T-helper 2 cell treated with Interferon-gamma antibody and Interleukin-4, amounts not matched to agents 5 μg/mL and 100 μg/mL, for 36 hours (primary cell): ENCODE measurements at regions not wholly inside any gene's neighbourhood (a gene's known extent, or its start where the extent isn't known, plus 50 kb on each side); places are given as distances from the start of the nearest gene placed in this dataset.

ENCODE experiments used
- DNase-seq: peaks from one replicate; pipeline ENCODE4 v3.0.0; 2021; ENCODE audit warnings: low spot score
- H3K27ac Mint-ChIP-seq: one replicate; pipeline ENCODE4 v1.8.0; 2021; ENCODE audit warnings: mild to moderate bottlenecking, mixed read lengths
- H3K27me3 Mint-ChIP-seq: one replicate; pipeline ENCODE4 v1.8.0; 2021; ENCODE audit warnings: low read depth, mixed read lengths
- H3K36me3 Mint-ChIP-seq: one replicate; pipeline ENCODE4 v1.8.0; 2021; ENCODE audit warnings: low read depth, mixed read lengths
- H3K4me1 Mint-ChIP-seq: one replicate; pipeline ENCODE4 v1.8.0; 2021; ENCODE audit warnings: low read depth, mixed read lengths
- H3K4me3 Mint-ChIP-seq: one replicate; pipeline ENCODE4 v1.8.0; 2022; ENCODE audit warnings: mild to moderate bottlenecking, moderate library complexity, mixed read lengths
- H3K9me3 Mint-ChIP-seq: one replicate; pipeline ENCODE4 v1.8.0; 2021; ENCODE audit warnings: mixed read lengths

DNA sequence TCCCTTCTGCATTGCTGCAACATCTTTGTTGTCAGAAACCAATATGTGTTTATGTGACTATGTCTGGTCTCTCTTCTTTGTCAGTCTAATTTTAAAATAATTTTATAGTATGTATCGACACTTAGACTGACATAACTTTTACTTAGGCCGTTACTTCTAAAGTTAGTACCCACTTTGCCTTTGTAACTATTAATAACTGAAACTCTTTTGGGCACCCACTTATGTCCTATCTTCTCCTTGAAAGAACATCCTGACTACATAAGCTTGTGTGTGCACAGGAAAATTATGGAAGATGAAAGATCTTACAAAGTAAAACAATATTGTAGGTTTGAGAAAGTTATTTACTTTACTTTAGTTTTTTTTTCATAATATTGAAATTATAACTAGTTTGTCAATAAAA is 230.4 kb upstream of the CCDC179 start:
- no peak overlapping the region for H3K4me3 Mint-ChIP-seq
- no peaks in the 10 kb centered on the region for H3K9me3 Mint-ChIP-seq
- H3K27ac Mint-ChIP-seq: no peak overlapping the region
- no peak for DNase-seq
- no peaks in the 10 kb centered on the region for H3K4me1 Mint-ChIP-seq
- no peaks in the 10 kb centered on the region for H3K27me3 Mint-ChIP-seq
- H3K36me3 Mint-ChIP-seq: no peaks in the 10 kb centered on the region

DNA sequence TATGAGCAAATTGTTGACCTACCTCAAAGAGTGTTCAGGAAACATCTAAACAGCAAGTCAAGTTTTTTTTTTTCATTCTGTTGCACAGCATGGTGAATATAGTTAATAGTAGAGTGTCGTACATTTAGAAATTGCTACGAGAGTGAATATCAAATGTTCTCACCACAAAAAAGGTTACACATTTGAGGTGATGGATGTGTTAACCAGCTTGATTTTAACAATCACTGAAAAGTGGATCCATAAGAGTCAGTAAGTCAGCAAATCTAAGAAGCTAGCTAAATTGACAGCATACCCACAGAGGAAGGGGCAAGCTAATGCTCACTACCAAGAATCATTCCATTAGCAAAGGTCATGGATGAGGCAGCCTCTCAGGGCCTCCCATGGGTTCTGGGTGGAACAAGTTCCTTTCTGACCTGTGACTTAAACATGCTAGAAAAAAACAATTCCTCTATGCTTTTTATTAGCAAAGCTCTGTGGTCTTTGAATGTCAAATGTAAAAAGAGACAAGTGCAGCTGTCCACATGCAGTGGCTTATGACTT is 235.4 kb upstream of the CCDC179 start:
- H3K9me3 Mint-ChIP-seq: no peaks in the 10 kb centered on the region
- H3K4me1 Mint-ChIP-seq: no peaks in the 10 kb centered on the region
- H3K27ac Mint-ChIP-seq: no peak overlapping the region

DNA sequence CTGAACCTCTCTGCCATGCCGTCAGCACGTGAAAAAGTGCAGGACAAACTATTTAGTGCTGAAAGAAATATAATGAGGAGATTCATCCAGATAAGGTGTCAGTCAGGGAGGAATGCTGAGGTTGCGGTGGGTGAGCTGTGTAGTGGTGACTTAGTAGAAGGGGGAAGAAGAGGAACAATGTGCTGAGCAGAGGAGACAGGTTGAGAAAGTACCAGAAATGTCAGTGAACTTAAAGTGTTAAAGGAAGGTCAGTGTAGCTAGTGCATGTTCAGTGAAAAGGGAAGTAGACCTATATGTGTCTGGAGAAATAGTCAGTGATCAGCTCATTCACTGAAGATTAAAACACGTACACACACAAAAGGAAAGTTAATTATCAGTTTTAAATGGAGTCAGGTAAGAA is 237.6 kb upstream of the CCDC179 start:
- Mint-ChIP-seq H3K36me3 (no peaks in the 10 kb centered on the region), H3K4me1 (no peaks in the 10 kb centered on the region), H3K4me3 (no peak overlapping the region), H3K9me3 (no peaks in the 10 kb centered on the region), H3K27me3 (no peaks in the 10 kb centered on the region), H3K27ac (no peak overlapping the region)
- no peak for DNase-seq

More for the DNA sequence above, 235.4 kb upstream of the CCDC179 start:
- no peak for DNase-seq
- Mint-ChIP-seq H3K36me3 (no peaks in the 10 kb centered on the region), H3K4me3 (no peak overlapping the region), H3K27me3 (no peaks in the 10 kb centered on the region)

DNA sequence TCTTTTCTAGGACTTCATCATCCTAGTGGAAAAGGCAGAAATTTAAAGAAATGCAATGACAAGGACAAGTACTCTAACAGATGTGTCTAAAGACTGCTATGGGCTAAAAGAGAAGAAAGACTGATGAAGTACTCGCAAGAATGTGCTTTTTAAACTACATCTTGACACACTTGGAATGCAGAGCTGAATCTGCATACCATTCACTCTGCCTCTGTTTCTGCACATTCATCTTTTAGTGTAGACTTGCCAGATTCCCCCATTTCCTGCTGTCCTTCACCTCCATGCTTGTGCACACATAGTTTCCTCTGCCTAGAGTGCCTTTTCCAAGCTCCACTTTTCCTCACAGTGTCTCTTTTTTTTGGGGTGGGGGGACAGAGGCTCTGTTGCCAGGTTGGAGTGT is 239.0 kb upstream of the CCDC179 start:
- DNase-seq: no peak
- H3K27ac Mint-ChIP-seq: no peak overlapping the region
- H3K4me1 Mint-ChIP-seq: no peaks in the 10 kb centered on the region
- H3K36me3 Mint-ChIP-seq: no peaks in the 10 kb centered on the region
- H3K4me3 Mint-ChIP-seq: no peak overlapping the region
- H3K9me3 Mint-ChIP-seq: no peaks in the 10 kb centered on the region
- H3K27me3 Mint-ChIP-seq: no peaks in the 10 kb centered on the region

DNA sequence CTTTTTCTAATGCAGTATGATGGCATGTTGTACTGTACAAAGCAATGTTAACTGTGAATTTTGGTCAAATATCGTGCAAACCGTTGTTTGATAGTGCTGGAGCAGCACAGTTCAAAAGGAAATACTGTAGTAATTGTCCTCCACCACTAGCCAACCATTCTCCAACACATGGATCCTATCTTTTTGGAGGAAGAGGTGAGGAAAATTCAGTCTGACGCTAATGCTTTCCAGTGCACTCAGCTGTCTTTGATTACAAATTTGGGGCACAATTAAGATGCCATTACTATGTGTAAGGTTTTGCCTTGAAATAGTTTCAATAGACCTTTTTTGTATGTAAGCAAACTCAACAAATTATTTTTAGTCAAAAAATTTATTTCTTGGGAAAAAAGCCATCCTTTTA is 240.5 kb upstream of the CCDC179 start:
- no peak overlapping the region for H3K27ac Mint-ChIP-seq
- H3K36me3 Mint-ChIP-seq: no peaks in the 10 kb centered on the region
- no peak overlapping the region for H3K4me3 Mint-ChIP-seq
- H3K9me3 Mint-ChIP-seq: no peaks in the 10 kb centered on the region
- no peak for DNase-seq
- H3K27me3 Mint-ChIP-seq: no peaks in the 10 kb centered on the region
- H3K4me1 Mint-ChIP-seq: no peaks in the 10 kb centered on the region

DNA sequence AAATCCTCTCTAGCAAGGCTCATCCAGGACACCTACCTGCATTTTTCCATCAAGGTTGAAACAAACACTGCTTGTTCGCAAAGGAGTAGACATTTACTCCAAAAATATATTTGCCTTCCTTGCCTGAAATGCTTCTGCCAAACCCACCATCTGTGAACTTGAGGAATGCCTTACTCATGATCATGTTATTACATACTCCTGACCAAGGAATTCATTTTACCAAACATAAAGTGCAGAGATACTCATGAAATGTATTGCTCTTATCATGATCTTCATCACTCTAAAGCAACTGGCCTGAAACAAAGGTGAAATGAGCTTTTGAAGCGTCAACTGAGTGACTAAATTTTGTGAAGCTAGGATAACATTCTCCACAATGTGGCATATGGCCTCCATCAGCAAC is 243.1 kb upstream of the CCDC179 start:
- no peak overlapping the region for H3K27ac Mint-ChIP-seq
- no peak overlapping the region for H3K4me3 Mint-ChIP-seq
- H3K4me1 Mint-ChIP-seq: no peaks in the 10 kb centered on the region
- H3K27me3 Mint-ChIP-seq: no peaks in the 10 kb centered on the region
- no peak for DNase-seq
- H3K36me3 Mint-ChIP-seq: no peaks in the 10 kb centered on the region
- no peaks in the 10 kb centered on the region for H3K9me3 Mint-ChIP-seq

DNA sequence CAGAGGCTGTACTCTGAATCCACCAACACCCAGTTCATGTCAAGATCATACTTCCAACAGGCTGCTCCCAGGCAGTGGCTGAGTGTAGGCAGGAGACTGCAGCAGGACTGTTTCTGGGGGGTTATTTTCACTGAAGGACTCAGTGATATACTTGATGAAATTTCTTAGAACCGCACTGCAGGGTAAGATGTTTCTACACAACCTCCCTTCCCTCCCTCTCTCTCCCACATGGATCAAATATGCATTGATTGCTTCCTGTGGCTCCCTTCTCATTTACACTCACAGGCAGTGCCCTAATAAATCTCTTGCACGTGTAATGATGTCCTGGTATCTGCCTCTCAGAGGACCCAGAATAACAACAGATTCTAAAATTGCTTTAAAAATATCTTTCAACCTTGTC is 251.3 kb upstream of the CCDC179 start:
- Mint-ChIP-seq H3K4me3 (no peak overlapping the region), H3K27me3 (no peaks in the 10 kb centered on the region), H3K27ac (no peak overlapping the region), H3K9me3 (no peaks in the 10 kb centered on the region), H3K4me1 (no peaks in the 10 kb centered on the region), H3K36me3 (no peaks in the 10 kb centered on the region)
- no peak for DNase-seq

DNA sequence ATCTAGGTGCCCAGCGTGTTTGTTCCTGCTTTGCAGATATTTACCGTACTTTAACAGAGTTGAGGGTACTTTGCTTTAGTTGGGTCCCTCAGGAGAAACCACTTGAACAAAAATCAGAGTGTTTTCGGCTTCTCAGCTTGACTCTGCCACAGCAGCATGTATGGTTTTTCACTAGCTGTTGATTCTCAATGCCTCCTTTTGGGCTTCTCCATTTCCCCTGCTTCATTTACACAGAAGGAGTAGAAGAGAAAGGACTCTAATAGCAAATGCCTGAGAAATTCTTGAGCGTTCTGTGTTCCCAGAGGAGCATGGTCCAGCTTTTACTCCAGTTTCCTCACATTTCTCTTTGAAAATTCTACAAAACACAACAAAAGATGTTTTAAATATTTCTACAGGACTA is 252.1 kb upstream of the CCDC179 start:
- no peak overlapping the region for H3K4me3 Mint-ChIP-seq
- no peaks in the 10 kb centered on the region for H3K36me3 Mint-ChIP-seq
- DNase-seq: no peak
- no peaks in the 10 kb centered on the region for H3K9me3 Mint-ChIP-seq
- no peaks in the 10 kb centered on the region for H3K27me3 Mint-ChIP-seq
- no peak overlapping the region for H3K27ac Mint-ChIP-seq
- H3K4me1 Mint-ChIP-seq: no peaks in the 10 kb centered on the region

DNA sequence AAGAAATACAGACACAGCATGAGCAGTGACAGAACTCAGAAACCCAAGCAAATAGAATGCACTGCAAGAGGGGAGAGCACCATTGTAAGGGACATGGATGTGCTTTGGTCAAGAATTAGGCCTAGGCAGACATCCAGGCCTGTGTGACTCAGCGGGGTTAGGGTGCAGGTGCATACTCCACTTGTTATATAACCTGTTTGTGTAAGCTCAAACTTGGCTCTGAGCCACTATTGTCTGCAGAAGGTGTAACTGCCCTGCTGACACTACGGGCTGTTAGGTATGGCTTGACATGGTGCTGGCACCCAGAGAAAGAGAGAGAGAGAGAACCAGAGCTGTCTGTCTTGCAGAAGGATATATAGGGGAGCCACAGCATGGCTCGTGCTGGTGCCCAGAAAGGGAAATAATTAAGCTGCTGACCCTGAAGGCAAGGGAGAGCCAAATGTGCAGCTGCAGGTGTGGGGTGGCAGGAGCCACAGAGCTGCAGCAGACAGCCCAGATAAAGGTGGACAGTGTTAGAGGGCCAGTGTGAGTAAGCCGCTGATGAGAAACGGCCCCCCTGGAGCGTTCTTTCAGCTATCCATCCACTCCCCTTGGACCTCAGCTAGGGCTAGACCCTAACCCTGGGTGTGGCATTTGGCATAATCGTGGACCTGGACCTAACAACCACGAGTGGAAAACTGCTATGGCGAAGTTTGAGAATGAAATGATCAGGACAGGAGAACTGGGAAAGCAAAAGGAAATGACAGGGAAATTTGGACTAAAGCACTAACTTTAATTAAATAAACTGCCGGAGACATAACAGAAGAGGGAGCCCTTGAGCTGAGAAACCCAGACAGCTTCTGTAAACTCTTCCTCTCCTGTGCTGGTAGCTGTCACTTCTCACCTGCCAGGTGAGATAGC is 253.0 kb upstream of the CCDC179 start:
- H3K36me3 Mint-ChIP-seq: no peaks in the 10 kb centered on the region
- DNase-seq: no peak
- no peak overlapping the region for H3K27ac Mint-ChIP-seq
- no peaks in the 10 kb centered on the region for H3K27me3 Mint-ChIP-seq
- no peaks in the 10 kb centered on the region for H3K9me3 Mint-ChIP-seq
- H3K4me3 Mint-ChIP-seq: no peak overlapping the region
- no peaks in the 10 kb centered on the region for H3K4me1 Mint-ChIP-seq

DNA sequence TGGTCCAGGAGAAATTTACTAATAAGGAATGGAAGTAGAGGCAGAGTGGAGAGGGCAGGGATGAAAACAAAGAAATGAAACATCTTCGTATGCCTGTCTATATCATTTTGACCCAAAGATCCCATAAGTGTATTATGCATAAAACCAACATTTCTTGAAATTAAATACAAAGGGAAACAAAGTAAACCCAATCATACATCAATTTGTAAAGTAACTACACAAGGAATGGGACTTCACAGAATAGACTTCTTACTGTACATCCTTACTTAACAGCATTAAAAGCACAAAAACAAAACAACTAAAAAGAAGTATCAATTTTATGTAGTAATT is 253.6 kb upstream of the CCDC179 start:
- Mint-ChIP-seq H3K27ac (no peak overlapping the region), H3K4me1 (no peaks in the 10 kb centered on the region), H3K27me3 (no peaks in the 10 kb centered on the region), H3K4me3 (no peak overlapping the region), H3K9me3 (no peaks in the 10 kb centered on the region), H3K36me3 (no peaks in the 10 kb centered on the region)
- DNase-seq: no peak

DNA sequence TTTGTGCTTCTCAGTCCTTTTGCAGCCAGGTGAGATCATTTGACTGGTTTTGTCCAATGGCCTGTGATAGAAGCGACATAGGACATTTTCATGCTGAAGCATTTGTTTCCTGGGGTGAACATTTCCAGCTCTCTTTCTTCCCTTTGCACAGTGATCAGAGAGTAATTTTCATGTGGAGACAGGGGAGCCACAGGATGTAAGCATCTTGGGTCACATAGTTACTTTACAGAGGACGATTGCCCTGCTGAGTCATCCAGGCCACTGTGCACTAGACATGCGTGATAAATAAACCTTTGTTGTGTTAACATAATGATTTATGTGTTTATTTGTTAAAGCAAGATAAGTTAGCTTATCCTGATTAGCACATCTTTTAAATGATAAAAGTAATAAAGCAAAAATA is 263.5 kb upstream of the CCDC179 start:
- no peak overlapping the region for H3K27ac Mint-ChIP-seq
- DNase-seq: no peak
- H3K9me3 Mint-ChIP-seq: no peaks in the 10 kb centered on the region
- no peaks in the 10 kb centered on the region for H3K36me3 Mint-ChIP-seq
- H3K27me3 Mint-ChIP-seq: no peaks in the 10 kb centered on the region
- no peak overlapping the region for H3K4me3 Mint-ChIP-seq
- no peaks in the 10 kb centered on the region for H3K4me1 Mint-ChIP-seq

DNA sequence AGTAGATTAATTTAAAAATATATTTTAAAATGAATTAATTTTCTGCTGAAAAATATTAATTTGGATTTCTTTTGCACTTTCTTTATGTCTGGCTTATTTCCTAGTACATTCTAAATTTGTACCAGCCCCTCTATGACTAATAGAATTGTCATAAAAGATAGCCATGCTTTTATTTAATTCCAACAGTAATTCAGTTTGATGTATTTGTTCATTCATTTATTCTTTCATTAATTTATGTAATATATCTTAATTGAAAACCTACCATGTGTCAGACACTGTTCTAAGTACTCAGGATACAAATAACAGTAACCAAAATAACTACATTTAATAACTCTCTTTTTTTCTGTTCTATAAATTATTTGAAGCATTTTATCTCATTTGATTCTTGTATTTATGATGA is 264.0 kb upstream of the CCDC179 start:
- Mint-ChIP-seq H3K4me1 (no peaks in the 10 kb centered on the region), H3K9me3 (no peaks in the 10 kb centered on the region), H3K27ac (no peak overlapping the region), H3K36me3 (no peaks in the 10 kb centered on the region), H3K27me3 (no peaks in the 10 kb centered on the region), H3K4me3 (no peak overlapping the region)
- DNase-seq: no peak

DNA sequence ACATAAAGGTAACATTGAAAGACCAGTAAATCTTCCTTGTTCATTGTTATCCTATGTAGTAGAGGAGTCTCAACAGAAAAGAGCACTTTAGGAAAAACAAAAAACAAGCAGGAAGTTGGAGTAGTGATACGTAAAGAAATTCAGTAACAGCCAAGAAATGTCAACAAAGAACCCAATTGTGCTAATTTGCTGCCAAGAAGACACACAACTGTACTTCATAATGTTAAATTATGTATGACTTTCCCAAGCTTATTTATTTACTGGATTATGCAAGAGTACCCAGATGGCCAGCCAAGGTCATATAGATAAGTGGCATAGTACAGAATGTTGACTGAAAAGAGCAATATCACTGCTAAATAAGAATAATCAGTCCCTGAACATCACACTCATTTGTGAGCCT is 264.7 kb upstream of the CCDC179 start:
- Mint-ChIP-seq H3K27me3 (no peaks in the 10 kb centered on the region), H3K36me3 (no peaks in the 10 kb centered on the region), H3K4me1 (no peaks in the 10 kb centered on the region), H3K27ac (no peak overlapping the region), H3K4me3 (no peak overlapping the region), H3K9me3 (no peaks in the 10 kb centered on the region)
- no peak for DNase-seq

DNA sequence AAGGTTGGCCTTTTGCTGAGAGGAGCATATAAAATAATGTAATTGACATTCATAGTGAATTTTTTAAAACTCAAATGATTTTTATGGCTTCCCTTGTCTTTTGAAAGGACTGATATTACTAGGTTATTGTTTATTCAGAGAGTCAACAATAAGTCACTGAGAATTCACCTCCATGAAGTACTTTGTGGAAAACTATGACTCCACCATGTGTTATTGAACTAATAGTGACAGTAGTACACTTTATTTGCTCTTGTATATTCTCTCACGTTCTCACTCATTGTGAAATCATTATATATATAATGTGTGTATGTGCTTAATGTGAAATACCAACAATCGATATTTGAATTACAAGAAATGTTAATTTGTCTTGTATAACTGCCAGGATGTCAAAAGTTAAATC is 267.4 kb upstream of the CCDC179 start:
- H3K9me3 Mint-ChIP-seq: peaks cover 2% of the 10 kb centered on the region
- no peaks in the 10 kb centered on the region for H3K36me3 Mint-ChIP-seq

DNA sequence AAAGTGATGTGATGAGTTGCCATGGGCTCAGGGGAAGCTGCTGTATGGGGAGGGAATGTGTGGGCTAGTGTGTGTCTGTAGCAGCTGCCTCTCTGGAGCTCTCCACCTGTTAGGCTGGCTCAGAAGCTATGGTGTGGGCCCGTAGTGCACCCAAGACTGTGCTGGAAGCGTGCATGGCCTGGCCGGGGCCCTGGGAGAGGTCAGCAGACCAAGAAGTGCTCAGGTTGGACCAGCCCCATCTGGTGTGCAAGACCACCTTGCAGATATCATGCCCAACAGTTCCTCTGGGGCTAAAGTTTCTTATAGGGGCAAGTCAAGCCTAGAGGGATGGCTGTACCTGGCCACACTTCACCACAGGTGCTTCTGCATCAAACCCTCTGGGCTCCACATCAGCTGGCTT is 274.4 kb upstream of the CCDC179 start:
- Mint-ChIP-seq H3K36me3 (no peaks in the 10 kb centered on the region), H3K27ac (no peak overlapping the region), H3K27me3 (no peaks in the 10 kb centered on the region), H3K4me3 (no peak overlapping the region), H3K9me3 (peaks cover 4% of the 10 kb centered on the region), H3K4me1 (no peaks in the 10 kb centered on the region)
- DNase-seq: no peak

More for the DNA sequence above, 267.4 kb upstream of the CCDC179 start:
- no peak for DNase-seq
- Mint-ChIP-seq H3K27ac (no peak overlapping the region), H3K4me3 (no peak overlapping the region), H3K27me3 (no peaks in the 10 kb centered on the region), H3K4me1 (no peaks in the 10 kb centered on the region)
